GM12872 (cell line): ENCODE measurements at regions not wholly inside any gene's neighbourhood (a gene's known extent, or its start where the extent isn't known, plus 50 kb on each side); places are given as distances from the start of the nearest gene placed in this dataset.

Experiments used
- TF ChIP-seq, protein P1 (sequence below): IDR thresholded peaks from 3 replicates; pipeline ENCODE4 v1.5.1; 2011; ENCODE audit warnings: low read depth, mild to moderate bottlenecking, low read length, moderate library complexity; ENCODE audit not compliant: insufficient read depth

DNA sequence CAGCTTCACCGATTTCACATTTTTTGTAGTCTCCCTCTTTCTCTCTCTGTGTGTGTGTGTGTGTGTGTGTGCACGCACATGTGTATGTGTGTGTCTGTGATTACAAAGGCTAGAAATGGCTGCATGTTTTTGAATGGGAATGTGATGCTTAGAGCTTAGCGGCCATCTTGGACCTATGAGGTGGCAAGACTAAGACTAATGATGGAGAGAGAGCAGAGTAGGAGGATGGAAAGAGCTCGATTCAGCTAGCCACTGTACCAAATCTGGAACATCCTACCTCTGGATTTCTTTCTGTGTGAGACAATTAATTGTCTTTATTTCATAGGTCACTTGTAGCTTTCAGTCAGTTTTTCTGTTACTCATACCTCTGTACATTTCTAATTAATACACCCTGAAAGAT, 205.1 kb downstream of the PCSK1 start:
- TF ChIP-seq, protein P1, sequence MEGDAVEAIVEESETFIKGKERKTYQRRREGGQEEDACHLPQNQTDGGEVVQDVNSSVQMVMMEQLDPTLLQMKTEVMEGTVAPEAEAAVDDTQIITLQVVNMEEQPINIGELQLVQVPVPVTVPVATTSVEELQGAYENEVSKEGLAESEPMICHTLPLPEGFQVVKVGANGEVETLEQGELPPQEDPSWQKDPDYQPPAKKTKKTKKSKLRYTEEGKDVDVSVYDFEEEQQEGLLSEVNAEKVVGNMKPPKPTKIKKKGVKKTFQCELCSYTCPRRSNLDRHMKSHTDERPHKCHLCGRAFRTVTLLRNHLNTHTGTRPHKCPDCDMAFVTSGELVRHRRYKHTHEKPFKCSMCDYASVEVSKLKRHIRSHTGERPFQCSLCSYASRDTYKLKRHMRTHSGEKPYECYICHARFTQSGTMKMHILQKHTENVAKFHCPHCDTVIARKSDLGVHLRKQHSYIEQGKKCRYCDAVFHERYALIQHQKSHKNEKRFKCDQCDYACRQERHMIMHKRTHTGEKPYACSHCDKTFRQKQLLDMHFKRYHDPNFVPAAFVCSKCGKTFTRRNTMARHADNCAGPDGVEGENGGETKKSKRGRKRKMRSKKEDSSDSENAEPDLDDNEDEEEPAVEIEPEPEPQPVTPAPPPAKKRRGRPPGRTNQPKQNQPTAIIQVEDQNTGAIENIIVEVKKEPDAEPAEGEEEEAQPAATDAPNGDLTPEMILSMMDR = no peak

DNA sequence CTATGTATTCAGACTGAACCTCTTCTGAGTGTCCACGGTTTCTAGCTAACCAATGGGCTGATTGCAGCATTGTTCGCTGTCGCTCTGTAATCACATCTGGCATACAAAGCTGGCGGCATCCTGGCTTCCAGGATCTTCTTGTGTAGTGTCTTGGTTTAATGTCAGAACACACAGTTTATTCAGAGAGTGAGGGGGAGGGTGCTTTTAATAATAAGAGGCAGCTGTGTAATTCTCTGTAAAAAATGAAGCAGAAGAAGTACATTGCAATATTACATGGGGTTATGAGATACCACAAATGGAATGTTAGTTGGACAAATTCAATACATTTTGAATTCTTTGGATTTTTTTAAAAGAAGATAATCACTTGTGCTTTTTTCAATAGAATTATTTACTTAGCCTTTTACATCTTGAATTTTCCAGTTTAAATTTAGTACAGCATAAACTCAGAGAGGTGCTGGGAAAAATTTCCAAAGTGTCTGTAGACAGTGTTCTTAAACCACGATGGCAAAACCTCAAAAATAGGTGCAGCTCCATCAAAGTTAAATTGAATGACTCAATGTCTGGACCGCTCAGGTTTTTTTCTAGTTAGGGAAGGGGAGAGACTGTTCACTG, 206.0 kb downstream of the PCSK1 start:
- TF ChIP-seq, protein P1 = no peak

DNA sequence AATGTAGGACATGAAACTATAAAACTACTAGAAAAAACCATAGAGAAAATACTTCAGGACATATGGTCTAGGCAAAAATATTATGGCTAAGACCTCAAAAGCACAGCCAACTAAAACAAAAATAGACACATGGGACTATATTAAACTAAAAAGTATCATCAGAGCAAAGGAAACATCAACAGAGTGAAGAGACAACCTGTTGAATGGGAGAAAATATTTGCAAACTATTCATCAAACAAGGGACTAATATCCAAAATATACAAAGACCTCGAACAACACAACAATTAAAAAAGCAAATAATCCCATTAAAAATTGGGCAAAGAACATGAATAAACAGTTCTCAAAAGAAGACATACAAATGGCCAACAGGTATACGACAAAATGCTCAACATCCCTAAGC, 210.9 kb downstream of the PCSK1 start:
- TF ChIP-seq, protein P1 = no peak

DNA sequence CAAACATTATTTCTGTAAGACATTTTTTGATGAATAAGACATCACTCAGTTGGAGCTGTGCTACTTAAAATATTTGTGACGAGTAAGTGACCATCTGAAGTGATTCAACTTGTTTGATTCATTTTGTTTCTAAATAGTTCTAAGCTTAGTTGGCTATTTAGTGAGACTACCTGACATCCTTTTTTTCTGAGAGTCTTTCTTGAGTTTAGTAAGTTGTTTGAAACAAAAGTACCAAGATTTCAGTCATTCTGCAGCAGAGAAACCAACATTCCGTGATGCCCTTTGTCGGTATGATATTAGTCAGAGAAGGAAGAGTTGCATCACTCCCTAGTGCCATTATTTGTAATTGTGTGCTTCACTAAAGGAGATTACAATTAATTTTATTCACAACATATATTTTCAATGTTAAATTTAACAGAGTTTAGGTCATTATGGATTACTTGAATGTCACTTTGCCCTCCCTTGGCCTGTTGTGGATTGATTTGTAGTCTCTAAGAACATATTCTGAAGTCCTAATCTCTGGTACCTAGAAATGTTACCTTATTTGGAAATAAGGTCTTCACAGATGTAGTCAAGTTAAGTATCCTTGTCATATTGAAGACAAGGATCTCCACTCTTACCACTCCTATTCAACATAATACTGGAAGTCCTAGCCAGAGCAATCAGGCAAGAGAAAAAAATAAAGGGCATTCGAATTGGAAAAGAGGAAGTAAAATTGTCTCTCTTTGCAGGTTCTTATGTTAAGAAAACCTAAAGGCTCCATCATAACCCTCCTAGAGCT, 212.2 kb downstream of the PCSK1 start:
- TF ChIP-seq, protein P1 = no peak

DNA sequence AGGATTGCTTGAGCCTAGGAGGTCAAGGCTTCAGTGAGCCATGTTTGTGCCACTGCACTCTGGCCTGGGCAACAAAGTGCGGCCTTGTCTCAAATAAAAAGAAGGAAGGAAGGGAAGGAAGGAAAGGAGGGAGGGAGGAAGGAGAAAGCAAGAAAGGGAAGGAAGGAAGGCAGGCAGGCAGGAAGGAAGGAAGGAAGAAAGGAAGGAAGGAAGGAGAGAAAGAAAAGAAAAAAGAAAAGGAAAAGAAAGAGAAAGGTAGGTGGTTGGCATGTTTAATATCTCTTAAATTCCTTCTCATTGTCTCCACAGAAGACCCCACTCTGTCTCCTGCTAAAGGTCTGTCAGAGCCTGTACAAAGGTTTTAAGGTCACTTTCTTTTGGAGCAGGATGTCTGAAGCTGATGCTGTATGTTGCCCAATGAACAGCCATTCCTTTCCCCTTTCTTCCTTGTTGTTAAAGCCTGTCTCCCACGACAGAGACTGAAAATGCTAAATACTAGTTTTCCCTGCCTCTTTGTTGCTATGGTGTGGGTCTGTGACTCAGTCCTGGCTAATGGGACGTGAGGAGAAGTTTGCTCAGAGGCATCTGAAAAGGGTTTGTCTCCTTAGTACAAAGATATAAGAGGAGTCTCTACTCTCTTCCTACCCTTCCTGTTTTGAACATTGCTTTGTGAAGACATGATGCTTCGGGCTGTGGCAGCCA, 213.3 kb downstream of the PCSK1 start:
- TF ChIP-seq, protein P1 = no peak

DNA sequence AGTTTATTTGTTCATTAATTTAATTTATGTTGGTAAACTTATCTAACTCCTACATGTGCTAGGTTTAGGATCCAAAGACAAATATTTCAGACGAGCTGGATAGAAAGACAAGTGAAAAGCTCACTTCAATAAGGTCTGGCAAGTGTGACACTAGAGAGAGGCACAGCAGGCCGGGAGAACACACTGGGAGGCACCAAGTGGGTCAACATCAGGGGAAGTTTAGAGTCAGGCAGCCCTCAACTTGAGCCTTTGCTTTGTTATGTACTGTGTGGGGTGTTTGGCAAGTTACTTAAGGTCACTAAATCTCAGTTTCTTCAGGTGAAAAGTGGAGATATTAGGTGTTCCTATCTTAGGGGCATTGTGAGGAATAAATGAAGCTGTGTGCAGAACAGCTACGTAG, 214.4 kb downstream of the PCSK1 start:
- TF ChIP-seq, protein P1 = no peak

DNA sequence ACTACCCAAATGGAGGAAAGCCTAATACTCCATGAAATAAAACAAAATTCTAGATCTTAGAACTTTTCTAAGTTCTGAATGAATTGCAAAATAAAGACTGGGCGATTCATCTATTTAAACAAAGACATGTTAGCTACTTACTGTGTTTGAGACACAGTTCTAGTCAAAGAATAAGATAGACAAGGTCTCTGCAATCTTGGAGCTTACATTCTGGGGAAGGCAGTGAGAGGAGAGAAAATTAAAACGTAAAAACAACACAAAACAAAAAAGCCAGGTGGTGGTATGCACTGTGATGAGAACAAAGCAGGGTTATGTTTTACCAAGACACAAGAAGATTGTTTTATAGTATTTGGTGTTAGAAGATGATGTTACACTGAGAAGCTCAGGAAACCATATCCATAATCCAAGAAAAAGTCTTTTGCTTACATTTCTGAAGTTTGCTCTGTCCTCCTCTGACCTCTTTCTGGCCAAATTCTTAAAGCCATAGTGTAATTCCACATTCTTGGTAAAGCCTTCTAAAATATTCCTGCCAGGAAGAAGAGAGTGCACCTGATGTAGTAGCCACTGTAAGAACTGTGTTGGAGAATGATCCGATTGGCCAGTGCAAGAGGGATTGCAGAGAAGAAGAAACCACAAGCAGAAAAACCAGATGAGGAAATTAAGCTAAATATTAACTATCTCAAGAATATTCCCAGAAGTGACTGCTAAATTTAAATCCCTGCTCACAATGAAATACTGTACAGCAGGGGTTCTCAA, 218.4 kb downstream of the PCSK1 start:
- TF ChIP-seq, protein P1 = no peak
